Left ventricle myocardium inferior (tissue), 1 donor: ENCODE measurements at regions not wholly inside any gene's neighbourhood (a gene's known extent, or its start where the extent isn't known, plus 50 kb on each side); places are given as distances from the start of the nearest gene placed in this dataset.

ENCODE experiments used
- DNase-seq: peaks from one replicate; pipeline ENCODE4 v3.0.0-alpha.2; 2020
- H3K27ac ChIP-seq: fragments of 200-600 bp; replicated peaks from 2 replicates; pipeline ENCODE4 v1.8.0; 2021
- H3K27me3 ChIP-seq: fragments of 200-600 bp; 2 replicates; pipeline ENCODE4 v1.8.0; 2021; ENCODE audit warnings: low read depth
- H3K36me3 ChIP-seq: fragments of 200-600 bp; 2 replicates; pipeline ENCODE4 v1.8.0; 2021
- H3K4me1 ChIP-seq: fragments of 200-600 bp; 2 replicates; pipeline ENCODE4 v1.8.0; 2021
- H3K4me3 ChIP-seq: fragments of 200-600 bp; 2 replicates; pipeline ENCODE4 v1.8.0; 2021; ENCODE audit warnings: mild to moderate bottlenecking, moderate library complexity
- H3K9me3 ChIP-seq: fragments of 200-600 bp; replicated peaks from 2 replicates; pipeline ENCODE4 v1.8.0; 2021
- intact Hi-C: fragments of 100-400 bp; cut with micrococcal nuclease; formaldehyde crosslinking; loops from one replicate; pipeline ENCODE4 v1.11.0; 2022
- TF ChIP-seq, protein P1 (sequence below): fragments of 200-600 bp; IDR thresholded peaks from 2 replicates; pipeline ENCODE4 v1.8.0; 2021; ENCODE audit warnings: antibody characterized with exemption, mild to moderate bottlenecking, borderline replicate concordance
- donor health status: DM: no; HTN: yes; CAD: no; lungs with severe emphysema.

GRCh38 chr4:184893801-184894571 lies 68.2 kb upstream of the ACSL1 start:
- H3K27me3 ChIP-seq = no peaks in the 10 kb centered on the region
- H3K4me1 ChIP-seq = peaks cover 42% of the 10 kb centered on the region
- no peak for DNase-seq

DNA sequence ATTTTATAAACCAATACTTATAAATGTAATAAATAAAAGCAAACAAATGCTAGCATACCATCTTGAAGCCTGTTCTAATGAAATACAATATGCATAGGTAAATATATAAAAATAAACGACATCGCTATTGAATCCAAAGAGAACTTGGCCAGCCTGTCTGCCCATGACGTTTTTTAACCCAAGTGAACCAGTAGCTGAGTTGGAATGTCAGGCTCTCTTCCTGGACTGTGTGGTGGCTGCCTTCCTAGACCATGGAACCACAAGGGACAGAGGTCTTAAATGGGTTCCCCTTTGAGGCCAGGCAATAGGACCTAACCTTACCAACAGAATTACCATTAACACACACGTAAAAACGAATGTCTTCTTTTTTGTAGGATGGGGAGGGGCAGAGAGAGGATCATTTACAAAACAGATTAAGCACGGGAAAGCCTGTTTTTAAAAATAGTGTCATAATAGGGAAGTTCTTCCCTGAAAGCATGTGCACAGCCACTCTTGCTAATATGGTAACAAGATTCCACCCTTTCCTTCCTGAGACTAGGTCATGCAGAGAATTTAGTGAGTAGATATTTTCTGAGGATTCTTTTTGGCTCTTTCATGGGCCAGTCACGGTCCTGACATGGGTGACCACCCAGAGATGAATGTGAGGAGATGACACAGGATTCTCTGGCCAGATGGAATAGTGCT lies 69.4 kb upstream of the ACSL1 start:
- H3K27ac ChIP-seq = peak overlapping the region; percentile 45
- TF ChIP-seq, protein P1, sequence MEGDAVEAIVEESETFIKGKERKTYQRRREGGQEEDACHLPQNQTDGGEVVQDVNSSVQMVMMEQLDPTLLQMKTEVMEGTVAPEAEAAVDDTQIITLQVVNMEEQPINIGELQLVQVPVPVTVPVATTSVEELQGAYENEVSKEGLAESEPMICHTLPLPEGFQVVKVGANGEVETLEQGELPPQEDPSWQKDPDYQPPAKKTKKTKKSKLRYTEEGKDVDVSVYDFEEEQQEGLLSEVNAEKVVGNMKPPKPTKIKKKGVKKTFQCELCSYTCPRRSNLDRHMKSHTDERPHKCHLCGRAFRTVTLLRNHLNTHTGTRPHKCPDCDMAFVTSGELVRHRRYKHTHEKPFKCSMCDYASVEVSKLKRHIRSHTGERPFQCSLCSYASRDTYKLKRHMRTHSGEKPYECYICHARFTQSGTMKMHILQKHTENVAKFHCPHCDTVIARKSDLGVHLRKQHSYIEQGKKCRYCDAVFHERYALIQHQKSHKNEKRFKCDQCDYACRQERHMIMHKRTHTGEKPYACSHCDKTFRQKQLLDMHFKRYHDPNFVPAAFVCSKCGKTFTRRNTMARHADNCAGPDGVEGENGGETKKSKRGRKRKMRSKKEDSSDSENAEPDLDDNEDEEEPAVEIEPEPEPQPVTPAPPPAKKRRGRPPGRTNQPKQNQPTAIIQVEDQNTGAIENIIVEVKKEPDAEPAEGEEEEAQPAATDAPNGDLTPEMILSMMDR = no peak
- no peaks in the 10 kb centered on the region for H3K36me3 ChIP-seq
- H3K27me3 ChIP-seq = no peaks in the 10 kb centered on the region
- peaks cover 49% of the 10 kb centered on the region for H3K4me1 ChIP-seq
- no peak overlapping the region for H3K4me3 ChIP-seq
- DNase-seq = no peak
- intact Hi-C loops = no loop called here
- H3K9me3 ChIP-seq = peaks cover 6% of the 10 kb centered on the region

More at GRCh38 chr4:184893801-184894571, 68.2 kb upstream of the ACSL1 start:
- Histone ChIP-seq H3K4me3 (no peak overlapping the region), H3K9me3 (peaks cover 6% of the 10 kb centered on the region), H3K36me3 (no peaks in the 10 kb centered on the region), H3K27ac (peak overlapping the region; percentile 45)
- TF ChIP-seq, protein P1 = no peak
- intact Hi-C loops = no loop called here

DNA sequence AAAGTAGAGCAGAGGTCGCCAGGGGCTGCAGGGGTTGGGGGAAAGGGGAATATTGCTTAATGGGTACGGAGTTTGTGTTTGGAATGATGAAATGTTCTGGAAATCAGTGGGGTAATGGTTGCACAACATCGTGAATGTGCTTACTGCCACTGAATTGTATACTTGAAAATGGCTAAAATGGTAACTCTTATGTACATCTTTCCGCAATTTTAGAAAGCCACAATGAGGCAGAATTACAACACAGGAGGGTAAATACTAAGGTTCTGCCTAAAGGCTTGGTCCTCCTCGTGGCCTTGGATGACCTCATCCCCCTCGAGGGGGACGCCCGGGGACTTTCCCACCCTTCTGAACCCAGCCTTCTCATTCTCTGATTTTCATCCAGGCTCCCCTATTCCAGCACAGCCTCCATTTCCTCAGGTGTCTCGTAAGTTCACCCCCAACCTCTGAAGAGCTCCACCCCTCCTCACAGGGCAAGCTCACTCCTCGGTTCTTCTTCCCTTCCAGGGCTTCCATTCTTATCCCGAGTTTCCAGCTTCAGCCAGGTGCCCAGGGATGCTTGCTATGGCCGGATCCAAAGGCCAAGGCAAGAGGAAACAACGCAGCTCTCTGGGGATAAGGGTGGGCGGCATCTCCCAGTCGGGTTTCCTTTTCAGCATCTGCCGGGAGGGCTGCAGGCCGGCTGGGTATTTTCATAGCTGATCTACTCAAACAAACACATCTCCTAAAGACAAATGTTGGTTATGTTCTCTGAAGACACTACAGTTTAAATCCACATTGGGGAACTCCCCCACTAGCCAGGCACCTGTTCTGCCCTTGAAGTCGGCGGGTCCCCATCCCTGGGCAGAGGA lies 71.3 kb upstream of the ACSL1 start:
- H3K27ac ChIP-seq = peak overlapping the region; percentile 32
- TF ChIP-seq, protein P1 = no peak

GRCh38 chr4:184897895-184898294 lies 72.1 kb upstream of the ACSL1 start:
- H3K27me3 ChIP-seq = no peaks in the 10 kb centered on the region
- H3K9me3 ChIP-seq = peaks cover 6% of the 10 kb centered on the region
- no peak overlapping the region for H3K27ac ChIP-seq
- no peak for DNase-seq
- H3K4me3 ChIP-seq = no peak overlapping the region
- H3K4me1 ChIP-seq = peaks cover 49% of the 10 kb centered on the region
- TF ChIP-seq, protein P1 = no peak
- H3K36me3 ChIP-seq = no peaks in the 10 kb centered on the region
- intact Hi-C loops = no loop called here

More for the DNA sequence above, 71.3 kb upstream of the ACSL1 start:
- peak; percentile 16 for DNase-seq
- Histone ChIP-seq H3K4me1 (peaks cover 49% of the 10 kb centered on the region), H3K27me3 (no peaks in the 10 kb centered on the region), H3K4me3 (no peak overlapping the region), H3K36me3 (no peaks in the 10 kb centered on the region), H3K9me3 (peaks cover 6% of the 10 kb centered on the region)
- intact Hi-C loops = no loop called here

- Histone ChIP-seq H3K36me3 (no peaks in the 10 kb centered on the region), H3K4me1 (peaks cover 49% of the 10 kb centered on the region), H3K27me3 (no peaks in the 10 kb centered on the region), H3K27ac (no peak overlapping the region), H3K4me3 (no peak overlapping the region), H3K9me3 (peaks cover 2% of the 10 kb centered on the region)
- no peak for DNase-seq
- intact Hi-C loops = no loop called here
- TF ChIP-seq, protein P1 = no peak
Measured at GRCh38 chr4:184898793-184899192, 73.0 kb upstream of the ACSL1 start.
